NCI-H510A treated with DMSO at 0.1 percent for 48 hours (cell line): ENCODE measurements at regions not wholly inside any gene's neighbourhood (a gene's known extent, or its start where the extent isn't known, plus 50 kb on each side); places are given as distances from the start of the nearest gene placed in this dataset.
"Not testable (repeated sequence)": the region's sequence is repeated elsewhere in the genome, so short reads cannot be mapped to it uniquely, and the experiment has no call there.

ENCODE experiments used
- DNase-seq: peaks from one replicate; lab custom pipeline; 2025; lab: John Stamatoyannopoulos, UW

DNA sequence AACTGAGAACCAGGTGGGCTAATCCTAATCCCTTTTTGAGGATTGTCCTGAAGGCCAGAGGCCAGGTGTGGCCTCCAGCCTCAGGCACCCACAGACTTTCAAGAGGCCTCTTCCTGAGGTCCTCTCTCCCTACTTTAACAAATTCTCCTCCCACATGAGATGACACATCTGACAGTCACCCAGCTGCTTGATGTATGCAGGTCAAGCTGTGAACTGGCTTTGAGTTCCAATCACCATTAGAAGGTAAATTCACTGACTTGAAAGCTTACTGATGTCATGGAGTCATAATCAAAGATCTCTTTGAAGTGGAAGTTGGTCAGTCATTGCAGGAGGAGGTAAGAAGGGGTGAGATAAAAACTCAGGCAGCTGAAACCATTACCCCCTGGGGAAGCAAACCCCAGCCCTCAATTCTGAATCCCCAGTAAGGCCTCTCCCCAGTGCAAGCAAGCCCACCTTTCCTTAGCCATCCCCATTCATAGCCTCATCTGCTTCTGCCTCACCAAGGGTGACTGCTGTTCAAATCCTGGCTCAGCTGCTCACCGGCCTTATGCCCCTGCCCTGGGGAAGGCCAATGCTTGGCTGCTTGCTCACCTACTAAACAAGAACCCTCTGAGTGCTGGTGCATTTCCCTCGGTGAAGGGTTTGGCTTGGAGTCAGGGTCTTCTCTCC is 196.3 kb downstream of the BCL2L11 start:
- not testable (repeated sequence) for DNase-seq

DNA sequence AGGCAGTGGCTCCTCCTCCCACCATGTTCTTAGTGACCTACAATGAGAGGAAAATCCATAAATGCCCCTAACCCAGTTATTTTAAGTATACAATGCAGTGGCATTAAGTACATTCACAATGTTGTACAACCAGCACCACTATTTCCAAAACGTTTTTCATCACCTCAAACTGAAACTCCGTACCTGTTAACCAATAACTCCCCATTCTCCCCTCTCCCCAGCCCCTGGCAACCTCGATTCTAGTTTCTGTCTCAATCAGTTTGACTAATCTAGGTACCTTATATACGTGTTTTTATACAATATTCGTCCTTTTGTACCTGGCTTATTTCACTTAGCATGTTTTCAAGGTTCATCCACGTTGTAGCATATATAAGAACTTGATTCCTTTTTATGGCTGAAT is 198.8 kb downstream of the BCL2L11 start:
- DNase-seq = not testable (repeated sequence)

GRCh38 chr2:111320264-111320663 is 199.6 kb downstream of the BCL2L11 start:
- DNase-seq = not testable (repeated sequence)

DNA sequence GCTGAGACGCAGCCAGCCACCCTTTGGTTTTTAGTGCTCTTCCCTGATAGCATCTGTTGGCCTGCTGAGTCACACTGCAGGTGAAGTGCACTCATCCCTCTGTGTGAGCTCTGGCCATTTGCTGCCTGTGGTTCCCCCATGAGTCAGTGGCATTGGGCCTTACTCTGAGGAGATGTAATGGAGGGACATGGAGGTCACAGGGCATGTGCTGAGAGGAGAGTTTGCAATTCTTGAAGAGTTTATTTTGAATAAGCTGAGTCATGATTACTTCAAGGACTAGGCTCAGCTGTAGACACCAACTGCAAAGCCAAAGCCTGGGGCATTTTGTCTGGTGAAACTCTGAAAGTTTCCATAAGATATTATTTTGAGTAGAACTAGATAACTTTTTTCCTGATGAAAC is 200.3 kb downstream of the BCL2L11 start:
- DNase-seq = not testable (repeated sequence)

DNA sequence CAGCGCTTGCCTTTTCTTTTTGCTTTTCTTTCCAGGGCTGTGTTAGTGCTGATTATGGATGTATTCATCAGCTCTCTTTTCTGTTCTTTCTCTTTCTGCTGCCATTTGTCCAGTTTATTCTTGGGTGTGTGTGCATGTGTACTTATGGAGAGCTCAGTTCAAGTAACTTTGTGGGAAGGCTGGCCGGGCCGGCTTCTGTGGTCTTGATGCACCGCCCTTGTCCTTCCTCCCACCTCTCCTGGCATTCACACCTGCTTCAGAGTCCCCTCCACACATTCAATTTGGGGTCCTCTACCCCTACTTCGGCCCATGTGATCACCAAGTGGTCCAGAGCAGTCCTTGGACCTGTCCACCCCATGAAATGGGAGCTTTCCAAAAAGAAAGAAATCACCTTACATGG is 202.7 kb downstream of the BCL2L11 start:
- not testable (repeated sequence) for DNase-seq

DNA sequence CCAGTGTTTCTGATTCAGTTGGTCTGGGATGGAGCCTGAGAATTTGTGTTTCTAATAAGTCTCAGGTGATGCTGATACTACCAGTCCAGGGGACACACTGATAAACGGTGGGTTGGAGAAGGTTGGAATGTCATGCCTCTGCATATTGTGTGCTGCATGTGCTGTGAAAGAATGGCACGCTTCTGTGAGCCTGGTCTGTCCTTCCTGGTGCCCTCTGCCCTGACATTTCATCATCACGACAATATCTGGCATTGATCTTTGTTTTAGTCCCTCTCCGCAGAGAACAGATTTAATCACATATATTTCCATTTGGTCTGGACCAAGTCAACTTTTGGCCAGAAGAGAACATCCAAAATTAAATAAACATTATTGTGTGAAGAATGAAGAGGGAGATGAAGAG is 207.0 kb downstream of the BCL2L11 start:
- not testable (repeated sequence) for DNase-seq

DNA sequence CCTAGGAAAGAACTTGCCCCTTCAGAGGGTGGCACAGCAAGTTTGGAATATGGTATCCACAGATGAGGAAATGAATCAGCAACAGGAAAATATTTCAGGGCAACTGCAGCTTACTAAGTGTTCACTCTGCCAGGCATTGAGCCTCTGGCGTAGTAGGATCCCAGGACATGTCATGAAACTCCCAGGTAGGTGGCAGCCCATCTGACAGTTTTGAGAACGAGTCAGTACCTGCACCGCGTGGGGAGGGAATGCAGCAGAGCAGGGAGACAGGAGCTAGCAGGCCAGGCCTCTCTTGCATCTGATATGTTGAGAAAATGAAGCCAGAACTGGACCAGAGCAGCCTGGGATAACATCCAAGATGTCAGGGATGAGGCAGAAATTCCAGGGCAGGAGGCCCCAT is 208.6 kb downstream of the BCL2L11 start:
- not testable (repeated sequence) for DNase-seq

- not testable (repeated sequence) for DNase-seq
These were observed 210.5 kb downstream of the BCL2L11 start for GRCh38 chr2:111331099-111331724.

- DNase-seq = not testable (repeated sequence)
These were observed 214.7 kb downstream of the BCL2L11 start for GRCh38 chr2:111335220-111335907.

- DNase-seq = not testable (repeated sequence)
These were observed 217.8 kb downstream of the BCL2L11 start for GRCh38 chr2:111338474-111338873.

- DNase-seq = not testable (repeated sequence)
These were observed 218.8 kb downstream of the BCL2L11 start for GRCh38 chr2:111339476-111339875.

DNA sequence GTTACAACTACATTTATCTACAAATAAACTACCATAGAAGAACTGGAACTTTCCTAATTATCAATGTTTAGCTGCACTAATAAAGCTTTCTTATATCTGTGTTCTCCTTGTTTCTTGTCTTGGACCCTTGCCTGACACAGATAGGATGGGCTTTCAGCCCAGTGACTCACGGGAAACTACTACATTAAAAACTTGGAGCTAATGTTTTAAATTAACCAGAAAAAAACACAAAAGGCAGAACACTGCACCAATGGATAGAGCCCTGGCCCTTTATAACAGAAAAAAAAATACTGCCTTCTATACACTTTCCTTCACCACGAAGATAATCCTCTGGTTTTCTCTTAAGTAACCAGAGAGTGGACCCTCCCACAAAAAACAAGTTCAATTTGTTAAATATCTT is 223.9 kb downstream of the BCL2L11 start:
- DNase-seq = not testable (repeated sequence)

DNA sequence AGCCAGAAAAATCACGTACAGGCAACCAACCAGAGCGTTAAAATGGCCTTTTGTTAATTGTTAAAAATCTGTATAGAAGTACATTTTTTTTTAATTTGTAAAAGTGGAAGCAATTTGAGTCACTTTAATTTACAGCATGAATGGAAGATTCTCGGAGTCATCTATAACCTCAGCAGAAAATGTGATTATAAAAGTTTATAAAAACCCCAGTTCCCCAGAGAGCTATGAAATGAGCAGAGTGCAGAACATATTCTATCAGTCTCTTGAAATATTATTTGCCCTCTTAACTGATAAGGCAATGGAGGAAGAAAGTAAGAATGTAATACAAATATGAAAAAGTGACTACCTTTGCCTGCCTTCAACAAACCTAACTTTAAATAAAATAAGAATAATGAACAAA is 224.7 kb downstream of the BCL2L11 start:
- not testable (repeated sequence) for DNase-seq

GRCh38 chr2:111346018-111346930 is 225.6 kb downstream of the BCL2L11 start:
- not testable (repeated sequence) for DNase-seq

- DNase-seq = not testable (repeated sequence)
These were observed 227.0 kb downstream of the BCL2L11 start for GRCh38 chr2:111347695-111348094.

DNA sequence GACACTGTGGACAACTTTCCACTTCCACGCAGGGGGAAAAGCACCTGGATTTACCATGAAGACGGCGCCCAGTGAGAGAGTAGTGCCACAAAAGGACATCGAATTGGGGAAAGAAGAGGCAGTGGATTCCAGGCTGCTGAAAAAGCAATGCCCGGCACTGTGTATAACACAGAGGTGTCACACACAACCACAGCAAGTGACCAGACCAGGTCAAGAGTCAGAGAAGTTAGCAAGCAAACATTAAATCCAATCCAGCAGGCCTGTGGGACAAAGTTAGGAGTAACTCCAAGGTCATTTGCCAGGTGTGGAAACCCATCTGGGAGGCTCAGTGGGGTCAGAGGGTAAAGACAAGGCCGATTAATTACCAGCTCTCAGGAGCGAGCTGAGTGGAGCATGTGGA is 227.6 kb downstream of the BCL2L11 start:
- DNase-seq = not testable (repeated sequence)

GRCh38 chr2:111355022-111355817 is 234.5 kb downstream of the BCL2L11 start:
- not testable (repeated sequence) for DNase-seq

DNA sequence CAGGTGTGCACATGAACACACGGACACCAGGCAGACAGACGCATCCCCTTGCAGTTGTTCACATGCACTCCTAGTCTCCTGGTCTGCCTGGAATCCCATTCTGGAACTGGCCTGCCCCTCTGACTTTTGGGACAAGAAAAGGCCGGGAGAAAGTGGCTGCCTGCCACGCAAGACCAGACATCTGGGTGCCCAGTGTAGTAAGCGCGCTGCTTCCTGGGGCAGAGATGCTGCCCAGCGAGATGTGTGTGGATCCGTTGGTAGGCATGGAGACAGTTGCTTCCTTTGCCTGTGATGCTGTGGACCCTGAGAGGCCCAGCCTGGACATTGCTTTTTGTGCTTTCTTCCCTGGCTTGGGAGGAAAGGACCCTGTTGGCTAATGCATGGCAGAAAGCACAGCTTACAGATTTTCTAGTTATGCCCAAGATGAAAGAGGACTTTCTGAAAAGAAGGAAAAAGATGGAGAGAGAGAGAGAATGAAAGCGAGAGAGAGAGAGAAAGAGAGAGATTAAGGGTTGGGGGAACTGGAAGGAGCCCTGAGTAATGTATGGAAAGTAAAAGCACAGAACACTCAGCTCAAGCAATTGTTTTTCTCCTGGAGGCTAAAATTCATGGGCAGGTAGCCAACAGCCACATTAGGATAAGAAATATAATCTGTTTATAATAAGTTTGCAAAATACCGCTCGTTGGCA is 235.3 kb downstream of the BCL2L11 start:
- DNase-seq = not testable (repeated sequence)

GRCh38 chr2:111356512-111357031 is 235.9 kb downstream of the BCL2L11 start:
- not testable (repeated sequence) for DNase-seq

DNA sequence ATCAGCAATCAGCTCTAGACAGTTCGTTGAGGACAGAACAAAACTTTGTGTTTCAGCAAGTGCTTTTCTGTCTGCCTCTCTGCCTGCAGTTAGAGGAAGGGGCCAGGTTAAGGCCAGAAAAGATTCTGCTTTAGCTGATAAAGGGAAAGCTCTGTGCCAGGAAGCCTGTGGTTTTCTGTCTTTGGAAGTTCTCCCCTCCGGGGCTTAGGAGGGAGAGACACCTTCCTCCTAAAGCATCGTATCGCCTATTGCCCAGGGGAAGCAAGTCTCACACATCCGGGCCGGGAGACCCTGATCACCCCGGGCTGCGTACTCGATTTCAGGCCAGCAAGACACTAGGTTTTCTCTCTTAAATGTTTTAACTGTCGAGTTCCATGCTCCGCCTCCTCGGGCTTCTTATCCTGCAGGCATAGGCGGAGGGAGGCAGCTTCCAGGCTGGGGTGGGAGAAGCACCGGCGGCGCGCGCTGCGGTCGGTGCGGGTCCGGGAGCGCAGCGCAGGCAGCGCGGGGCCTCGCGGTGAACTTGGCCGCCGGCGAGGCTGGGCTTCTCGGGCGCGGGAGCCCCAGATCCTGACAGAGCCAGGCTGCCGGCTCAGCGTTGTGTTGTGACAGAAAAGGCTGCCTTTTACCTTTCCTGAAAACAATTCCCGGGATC is 245.4 kb downstream of the BCL2L11 start:
- not testable (repeated sequence) for DNase-seq
